AG04449 (cell line): ENCODE measurements at regions not wholly inside any gene's neighbourhood (a gene's known extent, or its start where the extent isn't known, plus 50 kb on each side); places are given as distances from the start of the nearest gene placed in this dataset.

ENCODE experiments used
- CTCF ChIA-PET: fragments of 350-600 bp; formaldehyde crosslinking; extraction: SDS; loops from one replicate; lab custom pipeline; 2021; ENCODE audit warnings: antibody characterized with exemption; lab: Yijun Ruan, JAX
- POLR2A ChIA-PET: fragments of 400-600, 350-600 bp; formaldehyde crosslinking; extraction: SDS; loops from one replicate; lab custom pipeline; 2020; ENCODE audit warnings: antibody characterized with exemption, inconsistent platforms; lab: Yijun Ruan, JAX
- DNase-seq: peaks from one replicate; pipeline ENCODE4 v3.0.0-alpha.2; 2010; ENCODE audit warnings: low read depth, low spot score
- H3K4me3 ChIP-seq: 2 replicates; pipeline ENCODE4 v1.5.1; 2011; ENCODE audit warnings: low read depth, mild to moderate bottlenecking, control low read depth, low read length
- CTCF ChIP-seq: IDR thresholded peaks from one replicate; pipeline ENCODE4 v1.5.1; 2011; ENCODE audit warnings: mild to moderate bottlenecking, moderate library complexity, low read length, control low read depth, inconsistent platforms; ENCODE audit not compliant: insufficient read depth; ENCODE audit errors: missing control alignments

GRCh38 chr2:228269351-228269750 is 87.9 kb upstream of the SPHKAP start:
- DNase-seq, result no peak
- H3K4me3 ChIP-seq, result no peak overlapping the region
- CTCF ChIA-PET, result no interaction called here
- TF ChIP-seq CTCF, result no peak
- POLR2A ChIA-PET, result no interaction called here

- ChIA-PET POLR2A (no interaction called here), CTCF (no interaction called here)
- no peak for DNase-seq
- no peak overlapping the region for H3K4me3 ChIP-seq
- TF ChIP-seq CTCF, result no peak
These were observed 87.3 kb upstream of the SPHKAP start for GRCh38 chr2:228268756-228269155.

GRCh38 chr2:228268301-228268700 is 86.8 kb upstream of the SPHKAP start:
- ChIA-PET CTCF (no interaction called here), POLR2A (no interaction called here)
- no peak for DNase-seq
- no peak for TF ChIP-seq CTCF
- no peak overlapping the region for H3K4me3 ChIP-seq

GRCh38 chr2:228263156-228263555 is 81.7 kb upstream of the SPHKAP start:
- H3K4me3 ChIP-seq, result no peak overlapping the region
- no peak for TF ChIP-seq CTCF
- POLR2A ChIA-PET, result no interaction called here
- no peak for DNase-seq
- CTCF ChIA-PET, result no interaction called here

GRCh38 chr2:228261546-228261945 is 80.1 kb upstream of the SPHKAP start:
- H3K4me3 ChIP-seq, result no peak overlapping the region
- POLR2A ChIA-PET, result no interaction called here
- CTCF ChIA-PET, result no interaction called here
- DNase-seq, result no peak
- no peak for TF ChIP-seq CTCF

- CTCF ChIA-PET, result no interaction called here
These were observed 75.9 kb upstream of the SPHKAP start for GRCh38 chr2:228257379-228257778.

More at GRCh38 chr2:228257379-228257778, 75.9 kb upstream of the SPHKAP start:
- POLR2A ChIA-PET, result no interaction called here
- H3K4me3 ChIP-seq, result no peak overlapping the region
- no peak for TF ChIP-seq CTCF
- DNase-seq, result no peak
